Mesenchymal stem cell (in vitro differentiated cells and primary cell): ENCODE measurements at regions not wholly inside any gene's neighbourhood (a gene's known extent, or its start where the extent isn't known, plus 50 kb on each side); places are given as distances from the start of the nearest gene placed in this dataset.

Experiments used
- DNase-seq: peaks from one replicate; pipeline ENCODE4 v3.0.0-alpha.2; 2013
- H2AFZ ChIP-seq: one replicate; pipeline ENCODE4 v1.6.1; 2013; ENCODE audit warnings: low read depth, mild to moderate bottlenecking, control low read depth, inconsistent platforms, low read length, moderate library complexity
- H2AK5ac ChIP-seq: 2 replicates; pipeline ENCODE4 v1.6.1; 2013; ENCODE audit warnings: low read length, moderate library complexity, mild to moderate bottlenecking, inconsistent platforms; ENCODE audit not compliant: severe bottlenecking
- H2BK120ac ChIP-seq: one replicate; pipeline ENCODE4 v1.6.1; 2013; ENCODE audit warnings: low read depth, mild to moderate bottlenecking, inconsistent platforms, low read length, moderate library complexity
- H2BK12ac ChIP-seq, 2 experiments: one replicate each; pipeline ENCODE4 v1.6.1; 2013; ENCODE audit warnings: inconsistent platforms in 2 of 2, low read length in 2 of 2, mild to moderate bottlenecking in 2 of 2, moderate library complexity in 2 of 2, control low read depth in 1 of 2
- H2BK15ac ChIP-seq: one replicate; pipeline ENCODE4 v1.6.1; 2013; ENCODE audit warnings: mild to moderate bottlenecking, low read depth, inconsistent platforms; ENCODE audit not compliant: poor library complexity, severe bottlenecking
- H2BK5ac ChIP-seq: 2 replicates; pipeline ENCODE4 v1.6.1; 2013; ENCODE audit warnings: low read depth, mild to moderate bottlenecking, low read length, control low read depth, inconsistent platforms; ENCODE audit not compliant: poor library complexity, severe bottlenecking
- H3K14ac ChIP-seq, 2 experiments: one replicate each; pipeline ENCODE4 v1.6.1; 2013; ENCODE audit warnings: inconsistent platforms in 2 of 2, low read length in 2 of 2, control low read depth in 1 of 2, mild to moderate bottlenecking in 1 of 2, moderate library complexity in 1 of 2
- H3K18ac ChIP-seq, 2 experiments: one replicate each; pipeline ENCODE4 v1.6.1; 2013; ENCODE audit warnings: inconsistent platforms in 2 of 2, low read length in 2 of 2, control low read depth in 1 of 2, low read depth in 1 of 2, mild to moderate bottlenecking in 1 of 2
- H3K23ac ChIP-seq, 2 experiments: one replicate each; pipeline ENCODE4 v1.6.1; 2013; ENCODE audit warnings: inconsistent platforms in 2 of 2, low read length in 2 of 2, mild to moderate bottlenecking in 2 of 2, moderate library complexity in 2 of 2, control low read depth in 1 of 2
- H3K27ac ChIP-seq: 2 replicates; pipeline ENCODE4 v1.5.1; 2013; ENCODE audit warnings: mild to moderate bottlenecking, moderate library complexity, low read length, control low read depth, inconsistent platforms; ENCODE audit not compliant: poor library complexity, severe bottlenecking
- H3K27me3 ChIP-seq, 2 experiments: 2 replicates each; pipeline versions ENCODE4 v1.6.1 to v1.7.0; 2013; ENCODE audit warnings: low read length in 2 of 2, mild to moderate bottlenecking in 2 of 2, moderate library complexity in 2 of 2, control low read depth in 1 of 2, inconsistent platforms in 1 of 2; ENCODE audit not compliant: control insufficient read depth in 1 of 2, insufficient read depth in 1 of 2
- H3K36me3 ChIP-seq, 2 experiments: 2 replicates each; pipeline versions ENCODE4 v1.6.1 to v1.7.0; 2013; ENCODE audit warnings: low read length in 2 of 2, control low read depth in 1 of 2, inconsistent platforms in 1 of 2, low read depth in 1 of 2, mild to moderate bottlenecking in 1 of 2; ENCODE audit not compliant: insufficient read depth in 2 of 2, control insufficient read depth in 1 of 2
- H3K4ac ChIP-seq, 2 experiments: one replicate each; pipeline ENCODE4 v1.6.1; 2013; ENCODE audit warnings: inconsistent platforms in 2 of 2, low read length in 2 of 2, mild to moderate bottlenecking in 2 of 2, moderate library complexity in 2 of 2, control low read depth in 1 of 2, low read depth in 1 of 2
- H3K4me1 ChIP-seq: 2 replicates; pipeline ENCODE4 v1.6.1; 2013; ENCODE audit warnings: low read depth, low read length, control low read depth; ENCODE audit not compliant: control insufficient read depth, insufficient read depth
- H3K4me2 ChIP-seq: 2 replicates; pipeline ENCODE4 v1.6.1; 2013; ENCODE audit warnings: low read length, mild to moderate bottlenecking, inconsistent platforms; ENCODE audit not compliant: poor library complexity, severe bottlenecking
- H3K4me3 ChIP-seq, 2 experiments: 2 replicates each; pipeline versions ENCODE4 v1.5.1 to v1.7.0; 2013; ENCODE audit warnings: low read length in 2 of 2, mild to moderate bottlenecking in 2 of 2, control low read depth in 1 of 2, low read depth in 1 of 2; ENCODE audit not compliant: insufficient read depth in 1 of 2
- H3K79me1 ChIP-seq: replicated peaks from 2 replicates; pipeline ENCODE4 v1.6.1; 2013; ENCODE audit warnings: mild to moderate bottlenecking, control low read depth, low read length, inconsistent platforms; ENCODE audit not compliant: poor library complexity, severe bottlenecking
- H3K9ac ChIP-seq: 2 replicates; pipeline ENCODE4 v1.7.0; 2013; ENCODE audit warnings: mild to moderate bottlenecking, low read length, moderate library complexity
- H3K9me3 ChIP-seq: 2 replicates; pipeline ENCODE4 v1.7.0; 2013; ENCODE audit warnings: mild to moderate bottlenecking, low read length; ENCODE audit not compliant: control insufficient read depth
- H4K8ac ChIP-seq: one replicate; pipeline ENCODE4 v1.6.1; 2013; ENCODE audit warnings: inconsistent platforms, mild to moderate bottlenecking, low read length, moderate library complexity
- H4K91ac ChIP-seq: one replicate; pipeline ENCODE4 v1.6.1; 2013; ENCODE audit warnings: mild to moderate bottlenecking, low read length, inconsistent platforms
- whole genome bisulfite sequencing: methylation state at CpG from one replicate; pipeline ENCODE4 v1.1.7; 2013; ENCODE audit warnings: mixed read lengths; 5-methylcytosine and 5-hydroxymethylcytosine counted together

GRCh38 chr13:34570698-34571353, 371.2 kb upstream of the NBEA start:
- Histone ChIP-seq H2BK5ac (no peak overlapping the region), H3K79me1 (no peaks in the 10 kb centered on the region), H3K4me1 (no peaks in the 10 kb centered on the region), H3K18ac (no peak overlapping the region), H2BK12ac (no peak overlapping the region), H3K9me3 (no peaks in the 10 kb centered on the region), H2BK120ac (no peak overlapping the region), H4K8ac (no peak overlapping the region), H3K23ac (no peak overlapping the region), H2BK15ac (no peak overlapping the region), H3K4me3 (no peak overlapping the region), H3K36me3 (no peaks in the 10 kb centered on the region), H3K14ac (no peak overlapping the region), H2AK5ac (no peak overlapping the region), H3K4me2 (no peak overlapping the region), H3K27me3 (no peaks in the 10 kb centered on the region), H3K4ac (no peak overlapping the region), H3K9ac (no peak overlapping the region), H2AFZ (no peak overlapping the region), H3K27ac (no peak overlapping the region), H4K91ac (no peak overlapping the region)
- WGBS: 74% methylated on average over 4 of the region's 5 CpGs
- DNase-seq: peak; percentile 3

- no peak for DNase-seq
- WGBS: 81% methylated on average over 6 of the region's 6 CpGs
- Histone ChIP-seq H3K4me1 (no peaks in the 10 kb centered on the region), H3K9ac (no peak overlapping the region), H3K4me2 (no peak overlapping the region), H4K8ac (no peak overlapping the region), H3K79me1 (no peaks in the 10 kb centered on the region), H3K14ac (no peak overlapping the region), H2AFZ (no peak overlapping the region), H3K27ac (no peak overlapping the region), H2BK120ac (no peak overlapping the region), H3K36me3 (no peaks in the 10 kb centered on the region), H3K18ac (no peak overlapping the region), H2AK5ac (no peak overlapping the region), H3K4ac (no peak overlapping the region), H4K91ac (no peak overlapping the region), H3K9me3 (no peaks in the 10 kb centered on the region), H3K27me3 (no peaks in the 10 kb centered on the region), H2BK15ac (no peak overlapping the region), H3K4me3 (no peak overlapping the region), H2BK12ac (no peak overlapping the region), H3K23ac (no peak overlapping the region), H2BK5ac (no peak overlapping the region)
These were observed 370.4 kb upstream of the NBEA start for GRCh38 chr13:34571716-34572115.

GRCh38 chr13:34577051-34577450, 365.0 kb upstream of the NBEA start:
- Histone ChIP-seq H3K9ac (no peak overlapping the region), H3K14ac (no peak overlapping the region), H3K18ac (no peak overlapping the region), H2AFZ (no peak overlapping the region), H2BK15ac (no peak overlapping the region), H3K9me3 (no peaks in the 10 kb centered on the region), H2AK5ac (no peak overlapping the region), H2BK5ac (no peak overlapping the region), H3K4ac (no peak overlapping the region), H4K91ac (no peak overlapping the region), H2BK12ac (no peak overlapping the region), H3K4me1 (peaks cover 1% of the 10 kb centered on the region), H4K8ac (no peak overlapping the region), H3K79me1 (no peaks in the 10 kb centered on the region), H3K23ac (no peak overlapping the region), H3K4me2 (no peak overlapping the region), H2BK120ac (no peak overlapping the region), H3K36me3 (no peaks in the 10 kb centered on the region), H3K27me3 (no peaks in the 10 kb centered on the region), H3K4me3 (no peak overlapping the region), H3K27ac (no peak overlapping the region)
- DNase-seq: peak; percentile 14
- WGBS: 80% methylated on average over 1 of the region's 1 CpG

- no peak overlapping the region for H4K8ac ChIP-seq
- H3K18ac ChIP-seq: no peak overlapping the region
- no peak overlapping the region for H3K4me3 ChIP-seq
- no peak overlapping the region for H2AFZ ChIP-seq
- 78% methylated on average over 1 of the region's 1 CpG for WGBS
- H3K36me3 ChIP-seq: no peaks in the 10 kb centered on the region
- H3K27ac ChIP-seq: no peak overlapping the region
- DNase-seq: no peak
- H3K9ac ChIP-seq: no peak overlapping the region
- no peak overlapping the region for H3K23ac ChIP-seq
- no peak overlapping the region for H3K4ac ChIP-seq
- H2BK5ac ChIP-seq: no peak overlapping the region
- H2BK120ac ChIP-seq: no peak overlapping the region
- no peaks in the 10 kb centered on the region for H3K79me1 ChIP-seq
- H2AK5ac ChIP-seq: no peak overlapping the region
- no peak overlapping the region for H2BK12ac ChIP-seq
- H3K9me3 ChIP-seq: no peaks in the 10 kb centered on the region
- peaks cover 1% of the 10 kb centered on the region for H3K4me1 ChIP-seq
- no peak overlapping the region for H2BK15ac ChIP-seq
- no peak overlapping the region for H3K4me2 ChIP-seq
- no peak overlapping the region for H4K91ac ChIP-seq
- H3K14ac ChIP-seq: no peak overlapping the region
- no peaks in the 10 kb centered on the region for H3K27me3 ChIP-seq
These were observed 363.6 kb upstream of the NBEA start for GRCh38 chr13:34578471-34578870.
